ENCODE measurements at regions not wholly inside any gene's neighbourhood (a gene's known extent, or its start where the extent isn't known, plus 50 kb on each side); places are given as distances from the start of the nearest gene placed in this dataset.

DNA sequence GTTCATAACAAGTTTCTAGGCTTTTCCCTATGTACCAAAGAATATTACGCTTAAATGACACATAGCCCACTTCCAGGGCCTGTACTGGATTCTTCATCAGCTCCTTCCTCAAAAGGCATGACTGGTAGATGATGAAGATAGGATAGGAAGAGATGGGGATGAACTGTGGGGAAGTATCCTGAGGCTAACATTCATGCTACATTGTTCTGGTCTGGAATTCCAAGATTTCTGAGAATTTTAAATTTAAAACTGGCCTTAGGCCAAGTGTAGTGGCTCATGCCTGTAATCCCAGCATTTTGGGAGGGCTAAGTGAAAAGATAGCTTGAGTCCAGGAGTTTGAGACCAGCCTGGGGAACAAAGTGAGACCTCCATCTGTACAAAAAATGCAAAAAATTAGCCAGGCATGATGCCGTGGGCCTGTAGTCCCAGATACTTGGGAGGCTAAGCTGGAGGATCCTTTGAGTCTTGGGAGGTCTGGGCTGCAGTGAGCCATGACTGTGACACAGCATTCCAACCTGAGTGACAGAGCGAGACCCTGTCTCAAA, 160.1 kb upstream of the PLAAT1 start:
- TF ChIP-seq, protein P1, sequence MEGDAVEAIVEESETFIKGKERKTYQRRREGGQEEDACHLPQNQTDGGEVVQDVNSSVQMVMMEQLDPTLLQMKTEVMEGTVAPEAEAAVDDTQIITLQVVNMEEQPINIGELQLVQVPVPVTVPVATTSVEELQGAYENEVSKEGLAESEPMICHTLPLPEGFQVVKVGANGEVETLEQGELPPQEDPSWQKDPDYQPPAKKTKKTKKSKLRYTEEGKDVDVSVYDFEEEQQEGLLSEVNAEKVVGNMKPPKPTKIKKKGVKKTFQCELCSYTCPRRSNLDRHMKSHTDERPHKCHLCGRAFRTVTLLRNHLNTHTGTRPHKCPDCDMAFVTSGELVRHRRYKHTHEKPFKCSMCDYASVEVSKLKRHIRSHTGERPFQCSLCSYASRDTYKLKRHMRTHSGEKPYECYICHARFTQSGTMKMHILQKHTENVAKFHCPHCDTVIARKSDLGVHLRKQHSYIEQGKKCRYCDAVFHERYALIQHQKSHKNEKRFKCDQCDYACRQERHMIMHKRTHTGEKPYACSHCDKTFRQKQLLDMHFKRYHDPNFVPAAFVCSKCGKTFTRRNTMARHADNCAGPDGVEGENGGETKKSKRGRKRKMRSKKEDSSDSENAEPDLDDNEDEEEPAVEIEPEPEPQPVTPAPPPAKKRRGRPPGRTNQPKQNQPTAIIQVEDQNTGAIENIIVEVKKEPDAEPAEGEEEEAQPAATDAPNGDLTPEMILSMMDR (IDR thresholded peaks at IDR 0.05; ENCODE audit: low read depth, low read length) = no peak
- H3K27me3 ChIP-seq = no peaks in the 10 kb centered on the region
- H3K4me3 ChIP-seq = no peak overlapping the region
- peaks cover 4% of the 10 kb centered on the region for H3K4me1 ChIP-seq (ENCODE audit: low read depth)
- H3K27ac ChIP-seq = no peak overlapping the region
- no peaks in the 10 kb centered on the region for H3K36me3 ChIP-seq
- H3K9me3 ChIP-seq (ENCODE audit: low read depth) = no peaks in the 10 kb centered on the region
- no peak for DNase-seq (ENCODE audit: low read depth in 1 of 2, low spot score in 1 of 2)

GRCh38 chr3:193085655-193086054, 155.4 kb upstream of the PLAAT1 start:
- Histone ChIP-seq H3K36me3 (no peaks in the 10 kb centered on the region), H3K27me3 (no peaks in the 10 kb centered on the region), H3K9me3 (ENCODE audit: low read depth) (no peaks in the 10 kb centered on the region), H3K27ac (no peak overlapping the region), H3K4me1 (ENCODE audit: low read depth) (peaks cover 4% of the 10 kb centered on the region), H3K4me3 (no peak overlapping the region)
- DNase-seq (ENCODE audit: low read depth in 1 of 2, low spot score in 1 of 2) = no peak
- TF ChIP-seq, protein P1 (IDR thresholded peaks at IDR 0.05; ENCODE audit: low read depth, low read length) = no peak

- Histone ChIP-seq H3K4me1 (ENCODE audit: low read depth) (peaks cover 4% of the 10 kb centered on the region), H3K27me3 (no peaks in the 10 kb centered on the region), H3K27ac (no peak overlapping the region), H3K36me3 (no peaks in the 10 kb centered on the region), H3K9me3 (ENCODE audit: low read depth) (no peaks in the 10 kb centered on the region), H3K4me3 (no peak overlapping the region)
- TF ChIP-seq, protein P1 (IDR thresholded peaks at IDR 0.05; ENCODE audit: low read depth, low read length) = no peak
- DNase-seq (ENCODE audit: low read depth in 1 of 2, low spot score in 1 of 2) = no peak
Observed at GRCh38 chr3:193086681-193087080, 154.3 kb upstream of the PLAAT1 start.

GRCh38 chr3:193087336-193087735, 153.7 kb upstream of the PLAAT1 start:
- no peak for DNase-seq (ENCODE audit: low read depth in 1 of 2, low spot score in 1 of 2)
- H3K9me3 ChIP-seq (ENCODE audit: low read depth) = no peaks in the 10 kb centered on the region
- peaks cover 4% of the 10 kb centered on the region for H3K4me1 ChIP-seq (ENCODE audit: low read depth)
- H3K27ac ChIP-seq = no peak overlapping the region
- H3K36me3 ChIP-seq = no peaks in the 10 kb centered on the region
- no peaks in the 10 kb centered on the region for H3K27me3 ChIP-seq
- TF ChIP-seq, protein P1 (IDR thresholded peaks at IDR 0.05; ENCODE audit: low read depth, low read length) = no peak
- no peak overlapping the region for H3K4me3 ChIP-seq

DNA sequence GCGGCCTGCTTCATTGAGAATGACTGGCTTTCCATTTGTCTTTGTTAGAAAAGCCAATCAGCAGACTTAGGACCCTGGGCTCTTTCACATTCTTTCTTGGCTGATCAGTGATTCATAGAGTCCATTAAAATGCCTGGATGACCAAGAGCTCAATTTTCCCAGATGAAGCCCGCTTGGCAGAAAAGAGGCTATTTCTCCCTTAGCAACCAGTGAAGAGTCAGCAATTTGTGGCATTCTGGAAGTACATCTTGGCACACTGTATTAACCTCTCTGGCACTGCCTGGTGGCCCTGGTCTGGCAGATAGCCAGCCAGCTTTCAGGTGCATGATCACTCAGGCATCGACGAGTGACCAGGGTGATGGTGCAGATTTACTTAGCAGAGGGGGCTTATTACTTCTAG, 145.7 kb upstream of the PLAAT1 start:
- Histone ChIP-seq H3K27ac (peak overlapping the region; percentile 87), H3K4me3 (no peak overlapping the region), H3K4me1 (ENCODE audit: low read depth) (peaks cover 48% of the 10 kb centered on the region), H3K36me3 (no peaks in the 10 kb centered on the region), H3K27me3 (no peaks in the 10 kb centered on the region), H3K9me3 (ENCODE audit: low read depth) (no peaks in the 10 kb centered on the region)
- peak in 1 of 2 donors; percentile 12 for DNase-seq (ENCODE audit: low read depth in 1 of 2, low spot score in 1 of 2)
- TF ChIP-seq, protein P1 (IDR thresholded peaks at IDR 0.05; ENCODE audit: low read depth, low read length) = no peak
